DMS 273 treated with DMSO at 0.1 percent for 48 hours (cell line): ENCODE measurements at regions not wholly inside any gene's neighbourhood (a gene's known extent, or its start where the extent isn't known, plus 50 kb on each side); places are given as distances from the start of the nearest gene placed in this dataset.

Experiments used
- DNase-seq: peaks from one replicate; lab custom pipeline; 2025; lab: John Stamatoyannopoulos, UW

- DNase-seq = no peak
Measured at GRCh38 chr12:22900401-22900800, 275.4 kb downstream of the ETNK1 start.

GRCh38 chr12:22904485-22904884 lies 279.5 kb downstream of the ETNK1 start:
- no peak for DNase-seq

GRCh38 chr12:22916241-22916640 lies 291.3 kb downstream of the ETNK1 start:
- DNase-seq = no peak

- no peak for DNase-seq
Measured at GRCh38 chr12:22916815-22917214, 291.8 kb downstream of the ETNK1 start.

- DNase-seq = no peak
Measured at GRCh38 chr12:22919883-22920282, 294.9 kb downstream of the ETNK1 start.

- DNase-seq = no peak
Measured at GRCh38 chr12:22923768-22924167, 298.8 kb downstream of the ETNK1 start.

GRCh38 chr12:22924391-22924790 lies 299.4 kb downstream of the ETNK1 start:
- no peak for DNase-seq

GRCh38 chr12:22925623-22926022 lies 300.7 kb downstream of the ETNK1 start:
- DNase-seq = no peak

GRCh38 chr12:22932431-22932830 lies 307.5 kb downstream of the ETNK1 start:
- DNase-seq = no peak

- no peak for DNase-seq
Measured at GRCh38 chr12:22935090-22935489, 310.1 kb downstream of the ETNK1 start.

- no peak for DNase-seq
Measured at GRCh38 chr12:22935501-22935900, 310.5 kb downstream of the ETNK1 start.

GRCh38 chr12:22938323-22938722 lies 313.4 kb downstream of the ETNK1 start:
- no peak for DNase-seq

- DNase-seq = no peak
Measured at GRCh38 chr12:22951206-22951605, 326.2 kb downstream of the ETNK1 start.

- no peak for DNase-seq
Measured at GRCh38 chr12:22956690-22957089, 331.7 kb downstream of the ETNK1 start.

- DNase-seq = no peak
Measured at GRCh38 chr12:22967171-22967570, 342.2 kb downstream of the ETNK1 start.

GRCh38 chr12:22969521-22969920 lies 344.6 kb downstream of the ETNK1 start:
- no peak for DNase-seq

- no peak for DNase-seq
Measured at GRCh38 chr12:22971247-22971646, 346.3 kb downstream of the ETNK1 start.

GRCh38 chr12:22971701-22972191 lies 346.8 kb downstream of the ETNK1 start:
- no peak for DNase-seq

- no peak for DNase-seq
Measured at GRCh38 chr12:22974865-22975264, 349.9 kb downstream of the ETNK1 start.

- DNase-seq = no peak
Measured at GRCh38 chr12:22978962-22979361, 354.0 kb downstream of the ETNK1 start.

GRCh38 chr12:22979854-22980469 lies 355.0 kb downstream of the ETNK1 start:
- no peak for DNase-seq

- DNase-seq = no peak
Measured at GRCh38 chr12:22981711-22982110, 356.7 kb downstream of the ETNK1 start.

- DNase-seq = no peak
Measured at GRCh38 chr12:22982635-22983034, 357.7 kb downstream of the ETNK1 start.

- DNase-seq = no peak
Measured at GRCh38 chr12:22986997-22987396, 362.0 kb downstream of the ETNK1 start.
